Caco-2 (cell line): ENCODE measurements at regions not wholly inside any gene's neighbourhood (a gene's known extent, or its start where the extent isn't known, plus 50 kb on each side); places are given as distances from the start of the nearest gene placed in this dataset.

Source experiments
- BruUV-seq: library from RNA; stranded (reverse); fragments of 400-500 nt; replicated peaks from 2 replicates; lab custom pipeline; 2021; lab: Mats Ljungman, UMichigan
- CTCF ChIA-PET: fragments of 300-600 bp; sonication (Branson Sonifier 250); formaldehyde crosslinking; loops from one replicate; lab custom pipeline; 2022; ENCODE audit warnings: antibody characterized with exemption; lab: Charles Lee
- POLR2A ChIA-PET: fragments of 300-600 bp; sonication (Branson Sonifier 250); formaldehyde crosslinking; loops from one replicate; lab custom pipeline; 2022; ENCODE audit warnings: antibody characterized with exemption; lab: Charles Lee
- DNase-seq, 2 experiments: peaks; one replicate each; pipeline versions ENCODE4 v3.0.0 to v3.0.0-alpha.2; 2020 to 2022
- H3K27me3 ChIP-seq: replicated peaks from 2 replicates; pipeline ENCODE4 v1.6.0; 2011; ENCODE audit warnings: low read length; ENCODE audit not compliant: control insufficient read depth, insufficient read depth
- H3K36me3 ChIP-seq: 2 replicates; pipeline ENCODE4 v1.5.1; 2011; ENCODE audit warnings: low read length; ENCODE audit not compliant: control insufficient read depth, insufficient read depth
- H3K4me1 ChIP-seq: fragments of 250-450 bp; sonication (Bioruptor Pico); 2 replicates; pipeline ENCODE4 v1.5.1; 2020; ENCODE audit warnings: mild to moderate bottlenecking
- H3K4me3 ChIP-seq: 2 replicates; pipeline ENCODE4 v1.5.1; 2011; ENCODE audit warnings: low read depth, mild to moderate bottlenecking, control low read depth, low read length
- H3K9me3 ChIP-seq: fragments of 250-450 bp; sonication (Bioruptor Pico); 2 replicates; pipeline ENCODE4 v1.5.1; 2020; ENCODE audit warnings: mild to moderate bottlenecking, moderate library complexity
- H3K27ac Mint-ChIP-seq: one replicate; pipeline ENCODE4 v1.8.0; 2022; ENCODE audit warnings: mixed read lengths; ENCODE audit not compliant: unreplicated experiment
- H3K27me3 Mint-ChIP-seq: one replicate; pipeline ENCODE4 v1.8.0; 2022; ENCODE audit warnings: mixed read lengths; ENCODE audit not compliant: insufficient read depth, unreplicated experiment
- H3K36me3 Mint-ChIP-seq: one replicate; pipeline ENCODE4 v1.8.0; 2022; ENCODE audit warnings: mild to moderate bottlenecking, mixed read lengths; ENCODE audit not compliant: insufficient read depth, unreplicated experiment
- H3K4me1 Mint-ChIP-seq: one replicate; pipeline ENCODE4 v1.8.0; 2022; ENCODE audit warnings: low read depth, mixed read lengths; ENCODE audit not compliant: unreplicated experiment
- H3K4me3 Mint-ChIP-seq: one replicate; pipeline ENCODE4 v1.8.0; 2022; ENCODE audit warnings: mild to moderate bottlenecking, moderate library complexity, mixed read lengths; ENCODE audit not compliant: unreplicated experiment
- H3K9me3 Mint-ChIP-seq: one replicate; pipeline ENCODE4 v1.8.0; 2022; ENCODE audit warnings: mixed read lengths; ENCODE audit not compliant: unreplicated experiment
- CTCF ChIP-seq, 2 experiments: fragments of 200-600 bp in 1 of 2; IDR thresholded peaks; 1 replicate in 1 of 2; 2 replicates in 1 of 2; pipeline versions ENCODE4 v1.5.1 to v1.8.0; 2011 to 2022; ENCODE audit warnings: antibody characterized with exemption in 1 of 2, control low read depth in 1 of 2, inconsistent platforms in 1 of 2, low read depth in 1 of 2, low read length in 1 of 2, mild to moderate bottlenecking in 1 of 2, moderate library complexity in 1 of 2; ENCODE audit not compliant: insufficient read depth in 1 of 2, severe bottlenecking in 1 of 2, unreplicated experiment in 1 of 2
- intact Hi-C: fragments of 100-400 bp; cut with micrococcal nuclease; formaldehyde crosslinking; loops from one replicate; pipeline ENCODE4 v1.10.0; 2022; ENCODE audit not compliant: unreplicated experiment

GRCh38 chr13:50267917-50268316 is 252.7 kb downstream of the KCNRG start:
- H3K9me3 Mint-ChIP-seq, result no peaks in the 10 kb centered on the region
- H3K4me3 Mint-ChIP-seq, result no peak overlapping the region
- peaks cover 7% of the 10 kb centered on the region for H3K4me1 Mint-ChIP-seq
- BruUV-seq, result no TSS peak
- no peaks in the 10 kb centered on the region for H3K36me3 Mint-ChIP-seq
- Histone ChIP-seq H3K4me3 (no peak overlapping the region), H3K9me3 (no peaks in the 10 kb centered on the region), H3K27me3 (no peaks in the 10 kb centered on the region), H3K36me3 (no peaks in the 10 kb centered on the region), H3K4me1 (peaks cover 17% of the 10 kb centered on the region)
- intact Hi-C loops, result no loop called here
- H3K27me3 Mint-ChIP-seq, result no peaks in the 10 kb centered on the region
- POLR2A ChIA-PET, result no interaction called here
- no peak overlapping the region for H3K27ac Mint-ChIP-seq
- TF ChIP-seq CTCF (IDR thresholded peaks at IDR 0.05; ENCODE audit: insufficient read depth in 1 of 2, low read depth in 1 of 2, low read length in 1 of 2, severe bottlenecking in 1 of 2, unreplicated experiment in 1 of 2), result no peak
- CTCF ChIA-PET, result no interaction called here
- DNase-seq, result no peak

GRCh38 chr13:50268500-50268899 is 253.3 kb downstream of the KCNRG start:
- no peak overlapping the region for H3K27ac Mint-ChIP-seq
- POLR2A ChIA-PET, result no interaction called here

DNA sequence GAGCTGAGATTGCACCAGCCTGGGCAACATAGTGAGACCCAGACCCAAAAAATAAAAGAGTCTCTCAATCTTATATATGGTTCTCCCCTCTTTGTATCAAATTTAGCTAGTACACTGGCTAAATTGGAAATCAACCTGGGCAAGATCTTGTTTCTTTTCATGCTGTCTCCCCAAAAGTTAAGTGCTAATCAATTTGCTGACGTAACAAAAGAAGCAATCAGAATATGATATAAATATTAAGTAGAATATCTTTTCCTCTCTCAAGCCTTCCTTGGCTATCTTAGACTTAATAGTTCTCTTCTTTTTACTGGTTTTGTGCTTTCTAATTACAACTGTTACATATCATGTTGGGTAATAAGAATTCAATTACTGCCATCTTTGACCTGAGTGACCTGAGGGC is 258.9 kb downstream of the KCNRG start:
- Mint-ChIP-seq H3K36me3 (peaks cover 6% of the 10 kb centered on the region), H3K9me3 (peaks cover 18% of the 10 kb centered on the region), H3K4me3 (no peak overlapping the region), H3K27me3 (no peaks in the 10 kb centered on the region), H3K4me1 (no peaks in the 10 kb centered on the region), H3K27ac (no peak overlapping the region)
- BruUV-seq, result no TSS peak
- Histone ChIP-seq H3K4me3 (no peak overlapping the region), H3K27me3 (no peaks in the 10 kb centered on the region), H3K36me3 (no peaks in the 10 kb centered on the region), H3K4me1 (peaks cover 9% of the 10 kb centered on the region), H3K9me3 (peaks cover 7% of the 10 kb centered on the region; the same call in 1 of the 2 replicates)
- ChIA-PET POLR2A (no interaction called here), CTCF (no interaction called here)
- no peak for TF ChIP-seq CTCF (IDR thresholded peaks at IDR 0.05; ENCODE audit: insufficient read depth in 1 of 2, low read depth in 1 of 2, low read length in 1 of 2, severe bottlenecking in 1 of 2, unreplicated experiment in 1 of 2)
- no peak for DNase-seq
- intact Hi-C loops, result no loop called here

More at GRCh38 chr13:50268500-50268899, 253.3 kb downstream of the KCNRG start:
- Histone ChIP-seq H3K9me3 (no peaks in the 10 kb centered on the region), H3K4me1 (peaks cover 17% of the 10 kb centered on the region), H3K27me3 (no peaks in the 10 kb centered on the region), H3K36me3 (no peaks in the 10 kb centered on the region), H3K4me3 (no peak overlapping the region)
- no peaks in the 10 kb centered on the region for H3K36me3 Mint-ChIP-seq
- H3K4me3 Mint-ChIP-seq, result no peak overlapping the region
- no peaks in the 10 kb centered on the region for H3K9me3 Mint-ChIP-seq
- CTCF ChIA-PET, result no interaction called here
- intact Hi-C loops, result no loop called here
- H3K4me1 Mint-ChIP-seq, result peaks cover 7% of the 10 kb centered on the region
- DNase-seq, result no peak
- no TSS peak for BruUV-seq
- TF ChIP-seq CTCF (IDR thresholded peaks at IDR 0.05; ENCODE audit: insufficient read depth in 1 of 2, low read depth in 1 of 2, low read length in 1 of 2, severe bottlenecking in 1 of 2, unreplicated experiment in 1 of 2), result no peak
- H3K27me3 Mint-ChIP-seq, result no peaks in the 10 kb centered on the region
